ENCODE measurements at regions not wholly inside any gene's neighbourhood (a gene's known extent, or its start where the extent isn't known, plus 50 kb on each side); places are given as distances from the start of the nearest gene placed in this dataset.
"Not testable (repeated sequence)": the region's sequence is repeated elsewhere in the genome, so short reads cannot be mapped to it uniquely, and the experiment has no call there.

DNA sequence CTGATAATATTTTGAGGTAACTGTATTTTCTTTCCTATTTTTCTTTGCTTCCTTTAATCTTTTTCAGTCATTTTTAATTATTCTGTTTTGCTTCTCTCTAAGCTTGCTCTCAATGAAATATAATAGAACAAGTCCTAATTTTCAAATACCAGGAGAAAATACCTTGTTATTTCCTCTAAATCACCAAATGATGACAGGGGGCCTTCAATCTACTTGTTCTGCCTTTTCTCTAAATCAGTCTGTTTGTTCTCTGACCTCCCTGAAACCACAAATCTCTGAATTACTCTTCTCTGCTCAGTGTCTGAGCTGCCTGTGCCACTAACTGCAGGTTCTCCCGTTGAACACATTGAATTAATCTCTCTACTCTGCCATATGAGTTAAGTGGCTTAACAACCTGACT, 286.2 kb downstream of the C11orf87 start:
- DNase-seq (ENCODE audit: low read depth), result no peak
- TF ChIP-seq MAX (IDR thresholded peaks at IDR 0.05; ENCODE audit: low read depth, low read length), result no peak
- TF ChIP-seq MYC (IDR thresholded peaks at IDR 0.05; ENCODE audit: low read depth, low read length), result no peak
- TF ChIP-seq, protein P1, sequence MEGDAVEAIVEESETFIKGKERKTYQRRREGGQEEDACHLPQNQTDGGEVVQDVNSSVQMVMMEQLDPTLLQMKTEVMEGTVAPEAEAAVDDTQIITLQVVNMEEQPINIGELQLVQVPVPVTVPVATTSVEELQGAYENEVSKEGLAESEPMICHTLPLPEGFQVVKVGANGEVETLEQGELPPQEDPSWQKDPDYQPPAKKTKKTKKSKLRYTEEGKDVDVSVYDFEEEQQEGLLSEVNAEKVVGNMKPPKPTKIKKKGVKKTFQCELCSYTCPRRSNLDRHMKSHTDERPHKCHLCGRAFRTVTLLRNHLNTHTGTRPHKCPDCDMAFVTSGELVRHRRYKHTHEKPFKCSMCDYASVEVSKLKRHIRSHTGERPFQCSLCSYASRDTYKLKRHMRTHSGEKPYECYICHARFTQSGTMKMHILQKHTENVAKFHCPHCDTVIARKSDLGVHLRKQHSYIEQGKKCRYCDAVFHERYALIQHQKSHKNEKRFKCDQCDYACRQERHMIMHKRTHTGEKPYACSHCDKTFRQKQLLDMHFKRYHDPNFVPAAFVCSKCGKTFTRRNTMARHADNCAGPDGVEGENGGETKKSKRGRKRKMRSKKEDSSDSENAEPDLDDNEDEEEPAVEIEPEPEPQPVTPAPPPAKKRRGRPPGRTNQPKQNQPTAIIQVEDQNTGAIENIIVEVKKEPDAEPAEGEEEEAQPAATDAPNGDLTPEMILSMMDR (IDR thresholded peaks at IDR 0.05; ENCODE audit: low read depth, low read length), result no peak
- TF ChIP-seq POLR2A (IDR thresholded peaks at IDR 0.05; ENCODE audit: extremely low read depth, insufficient read length), result no peak
- no peak overlapping the region for H3K4me3 ChIP-seq (ENCODE audit: low read depth, low read length)

- H3K4me3 ChIP-seq (ENCODE audit: low read depth, low read length), result not testable (repeated sequence)
These were observed 292.5 kb downstream of the C11orf87 start for GRCh38 chr11:109714444-109714843.

DNA sequence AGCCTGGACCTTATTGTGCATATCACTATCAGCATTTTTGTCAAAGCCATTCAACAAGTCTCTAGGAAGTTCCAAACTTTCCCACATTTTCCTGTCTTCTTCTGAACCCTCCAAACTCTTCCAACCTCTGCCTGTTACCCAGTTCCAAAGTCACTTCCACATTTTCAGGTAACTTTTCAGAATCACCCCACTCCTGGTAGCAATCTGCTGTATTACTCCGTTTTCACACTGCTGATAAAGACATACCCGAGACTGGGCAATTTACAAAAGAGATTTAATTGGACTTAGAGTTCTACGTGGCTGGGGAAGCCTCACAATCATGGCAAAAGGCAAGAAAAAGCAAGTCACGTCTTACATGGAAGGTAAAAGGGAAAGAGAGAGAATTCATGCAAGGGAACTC, 293.4 kb downstream of the C11orf87 start:
- not testable (repeated sequence) for DNase-seq (ENCODE audit: low read depth); H3K4me3 ChIP-seq (ENCODE audit: low read depth, low read length)

More at GRCh38 chr11:109714444-109714843, 292.5 kb downstream of the C11orf87 start:
- DNase-seq (ENCODE audit: low read depth), result not testable (repeated sequence)

GRCh38 chr11:109726061-109726460, 304.1 kb downstream of the C11orf87 start:
- no peak overlapping the region for H3K4me3 ChIP-seq (ENCODE audit: low read depth, low read length)
- TF ChIP-seq, protein P1 (IDR thresholded peaks at IDR 0.05; ENCODE audit: low read depth, low read length), result no peak
- TF ChIP-seq MYC (IDR thresholded peaks at IDR 0.05; ENCODE audit: low read depth, low read length) (no peak), POLR2A (IDR thresholded peaks at IDR 0.05; ENCODE audit: extremely low read depth, insufficient read length) (no peak), MAX (IDR thresholded peaks at IDR 0.05; ENCODE audit: low read depth, low read length) (no peak)
- DNase-seq (ENCODE audit: low read depth), result no peak

DNA sequence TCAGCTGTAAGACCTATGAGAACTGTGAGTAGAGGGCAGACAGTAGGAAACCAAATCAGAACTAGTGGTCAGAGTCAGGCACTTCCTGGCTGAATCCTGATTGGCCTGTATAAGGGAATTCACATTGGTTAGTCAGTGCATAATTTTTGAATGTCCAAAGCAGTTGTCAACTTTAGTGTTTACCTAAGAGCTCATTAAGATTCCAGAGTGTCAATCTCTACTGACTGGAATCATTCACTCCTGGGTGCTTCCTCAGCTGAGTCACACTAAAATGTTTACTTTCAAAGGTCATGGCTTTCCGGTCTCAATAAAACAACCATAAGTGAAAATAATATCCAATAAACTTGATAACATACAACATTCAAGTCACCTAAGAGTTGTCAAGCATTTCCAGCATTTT, 306.1 kb downstream of the C11orf87 start:
- TF ChIP-seq MAX (IDR thresholded peaks at IDR 0.05; ENCODE audit: low read depth, low read length), result no peak
- no peak for TF ChIP-seq POLR2A (IDR thresholded peaks at IDR 0.05; ENCODE audit: extremely low read depth, insufficient read length)
- no peak for TF ChIP-seq MYC (IDR thresholded peaks at IDR 0.05; ENCODE audit: low read depth, low read length)
- TF ChIP-seq, protein P1 (IDR thresholded peaks at IDR 0.05; ENCODE audit: low read depth, low read length), result no peak
- DNase-seq (ENCODE audit: low read depth), result no peak

GRCh38 chr11:109729761-109730160, 307.8 kb downstream of the C11orf87 start:
- TF ChIP-seq MYC (IDR thresholded peaks at IDR 0.05; ENCODE audit: low read depth, low read length) (no peak), POLR2A (IDR thresholded peaks at IDR 0.05; ENCODE audit: extremely low read depth, insufficient read length) (no peak), MAX (IDR thresholded peaks at IDR 0.05; ENCODE audit: low read depth, low read length) (no peak)
- TF ChIP-seq, protein P1 (IDR thresholded peaks at IDR 0.05; ENCODE audit: low read depth, low read length), result no peak
- H3K4me3 ChIP-seq (ENCODE audit: low read depth, low read length), result no peak overlapping the region
- DNase-seq (ENCODE audit: low read depth), result no peak

More for the DNA sequence above, 306.1 kb downstream of the C11orf87 start:
- H3K4me3 ChIP-seq (ENCODE audit: low read depth, low read length), result no peak overlapping the region

DNA sequence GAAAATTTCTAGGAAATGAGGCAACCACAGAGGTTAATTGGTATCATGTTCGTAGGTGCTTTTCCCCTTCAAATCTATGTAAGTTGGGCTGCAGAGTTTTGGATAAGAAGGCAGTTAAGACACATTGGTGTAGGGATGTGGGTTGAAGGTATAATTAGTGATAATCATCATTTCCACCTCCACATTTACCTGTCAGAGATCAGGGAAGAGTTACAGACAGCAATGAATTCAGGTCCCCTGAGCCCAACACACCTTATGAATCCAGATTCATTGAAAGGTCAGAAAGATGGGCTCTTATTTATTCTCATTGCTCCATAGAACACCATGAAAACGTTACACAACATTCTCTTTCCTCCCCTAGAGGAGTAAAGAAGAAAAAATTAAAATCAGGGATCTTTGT, 308.7 kb downstream of the C11orf87 start:
- TF ChIP-seq MAX (IDR thresholded peaks at IDR 0.05; ENCODE audit: low read depth, low read length) (no peak), POLR2A (IDR thresholded peaks at IDR 0.05; ENCODE audit: extremely low read depth, insufficient read length) (no peak), MYC (IDR thresholded peaks at IDR 0.05; ENCODE audit: low read depth, low read length) (no peak)
- TF ChIP-seq, protein P1 (IDR thresholded peaks at IDR 0.05; ENCODE audit: low read depth, low read length), result no peak
- no peak overlapping the region for H3K4me3 ChIP-seq (ENCODE audit: low read depth, low read length)
- DNase-seq (ENCODE audit: low read depth), result no peak
